Astrocyte of the cerebellum (primary cell): ENCODE measurements at regions not wholly inside any gene's neighbourhood (a gene's known extent, or its start where the extent isn't known, plus 50 kb on each side); places are given as distances from the start of the nearest gene placed in this dataset.

Experiments used
- DNase-seq: peaks from one replicate; pipeline ENCODE4 v3.0.0-alpha.2; 2011; ENCODE audit warnings: low read depth
- H3K4me3 ChIP-seq: 2 replicates; pipeline ENCODE4 v1.5.1; 2011; ENCODE audit warnings: mild to moderate bottlenecking, low read depth, low read length, moderate library complexity
- in situ Hi-C: cut with HindIII; loops from 2 replicates; pipeline ENCODE4 v1.10.0; 2017; ENCODE audit warnings: low sequenced_read_pairs
- TF ChIP-seq, protein P1 (sequence below): IDR thresholded peaks from 2 replicates; pipeline ENCODE4 v1.5.1; 2012; ENCODE audit warnings: low read length, low read depth, moderate library complexity, mild to moderate bottlenecking; ENCODE audit errors: missing control alignments

DNA sequence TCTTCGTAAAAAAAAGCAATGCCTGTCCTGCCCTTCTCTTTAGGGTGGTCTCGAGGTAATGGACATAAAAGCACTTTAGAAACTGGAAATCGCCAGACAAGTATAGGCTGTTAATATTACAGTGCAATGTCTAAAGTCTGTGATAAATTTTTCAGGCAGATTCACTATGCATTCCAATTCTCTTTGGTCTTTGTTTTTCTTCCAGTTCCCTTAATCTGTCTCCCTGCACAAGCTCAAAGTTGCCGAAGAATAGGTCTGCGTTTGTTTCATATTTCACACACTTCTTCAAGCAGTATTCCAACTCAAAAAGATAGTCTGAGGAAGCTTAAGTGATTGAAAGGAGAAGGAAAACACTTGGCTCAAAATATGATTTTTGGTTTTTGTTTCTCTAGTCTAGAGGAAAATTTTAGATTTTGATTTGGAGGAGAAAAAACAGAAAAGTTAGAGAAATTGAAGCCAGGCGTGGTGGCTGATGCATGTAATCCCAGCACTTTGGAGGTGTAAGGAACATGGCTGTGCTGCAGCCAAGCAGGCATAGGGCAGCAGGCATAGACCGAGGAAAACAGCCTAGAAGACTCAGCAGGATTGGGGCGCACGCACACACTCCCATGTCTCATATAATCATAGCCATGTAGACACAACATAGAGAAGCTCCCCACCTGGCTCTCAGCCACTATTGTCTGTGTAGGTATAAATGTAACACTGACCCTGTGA lies 96.2 kb upstream of the TMPO start:
- DNase-seq = no peak
- in situ Hi-C loops = no loop called here
- TF ChIP-seq, protein P1, sequence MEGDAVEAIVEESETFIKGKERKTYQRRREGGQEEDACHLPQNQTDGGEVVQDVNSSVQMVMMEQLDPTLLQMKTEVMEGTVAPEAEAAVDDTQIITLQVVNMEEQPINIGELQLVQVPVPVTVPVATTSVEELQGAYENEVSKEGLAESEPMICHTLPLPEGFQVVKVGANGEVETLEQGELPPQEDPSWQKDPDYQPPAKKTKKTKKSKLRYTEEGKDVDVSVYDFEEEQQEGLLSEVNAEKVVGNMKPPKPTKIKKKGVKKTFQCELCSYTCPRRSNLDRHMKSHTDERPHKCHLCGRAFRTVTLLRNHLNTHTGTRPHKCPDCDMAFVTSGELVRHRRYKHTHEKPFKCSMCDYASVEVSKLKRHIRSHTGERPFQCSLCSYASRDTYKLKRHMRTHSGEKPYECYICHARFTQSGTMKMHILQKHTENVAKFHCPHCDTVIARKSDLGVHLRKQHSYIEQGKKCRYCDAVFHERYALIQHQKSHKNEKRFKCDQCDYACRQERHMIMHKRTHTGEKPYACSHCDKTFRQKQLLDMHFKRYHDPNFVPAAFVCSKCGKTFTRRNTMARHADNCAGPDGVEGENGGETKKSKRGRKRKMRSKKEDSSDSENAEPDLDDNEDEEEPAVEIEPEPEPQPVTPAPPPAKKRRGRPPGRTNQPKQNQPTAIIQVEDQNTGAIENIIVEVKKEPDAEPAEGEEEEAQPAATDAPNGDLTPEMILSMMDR = no peak
- no peak overlapping the region for H3K4me3 ChIP-seq

DNA sequence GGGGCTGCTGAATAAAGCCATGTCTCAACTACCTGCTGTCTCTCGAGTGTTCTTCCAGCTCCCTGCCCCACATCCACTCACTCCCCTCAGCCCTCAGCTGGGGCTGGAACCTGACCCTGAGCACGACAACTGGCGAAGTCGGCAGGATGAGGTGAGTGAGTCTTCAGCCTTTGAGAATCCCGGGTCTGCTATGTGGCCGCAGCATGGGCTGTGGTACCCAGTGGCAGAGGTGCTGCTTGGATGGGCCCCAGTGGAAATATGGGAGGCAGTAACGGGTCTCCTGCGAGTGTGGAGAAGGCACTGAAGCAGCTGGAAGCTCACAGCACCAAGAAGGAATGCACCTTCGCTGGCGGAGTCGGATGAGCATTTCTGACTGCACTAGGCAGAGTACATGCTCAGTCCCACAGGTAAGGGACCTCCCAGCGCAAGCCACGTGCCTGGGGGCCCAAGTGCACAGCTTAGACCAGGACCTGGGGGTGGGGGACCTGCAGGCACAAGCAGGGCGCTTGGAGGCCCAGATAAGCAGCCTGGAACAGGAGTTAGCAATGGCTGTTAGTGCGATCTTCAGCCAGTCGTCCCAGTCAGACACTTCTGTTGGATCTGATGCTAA lies 95.5 kb upstream of the TMPO start:
- TF ChIP-seq, protein P1 = no peak
- in situ Hi-C loops = no loop called here
- H3K4me3 ChIP-seq = no peak overlapping the region
- no peak for DNase-seq

DNA sequence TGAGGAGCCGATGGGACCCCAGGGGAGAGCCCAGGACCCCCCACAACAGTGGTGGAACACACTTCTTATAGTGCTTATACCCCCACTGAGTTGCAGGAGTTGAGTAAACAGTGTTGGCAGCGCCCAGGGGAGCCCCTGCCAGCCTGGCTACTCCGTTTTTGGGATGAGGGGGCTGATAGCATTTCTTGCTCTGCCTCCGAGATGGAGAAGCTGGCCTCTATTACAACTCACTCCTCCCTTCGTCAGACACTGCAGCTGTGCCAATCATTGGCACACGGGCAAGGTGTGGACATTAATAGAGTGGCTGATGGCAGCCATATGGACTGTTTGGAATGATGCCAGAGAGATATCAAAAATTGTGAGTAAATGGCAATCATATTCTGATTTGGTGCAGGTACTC lies 94.9 kb upstream of the TMPO start:
- TF ChIP-seq, protein P1 = no peak
- no peak for DNase-seq
- in situ Hi-C loops = no loop called here
- H3K4me3 ChIP-seq = no peak overlapping the region

DNA sequence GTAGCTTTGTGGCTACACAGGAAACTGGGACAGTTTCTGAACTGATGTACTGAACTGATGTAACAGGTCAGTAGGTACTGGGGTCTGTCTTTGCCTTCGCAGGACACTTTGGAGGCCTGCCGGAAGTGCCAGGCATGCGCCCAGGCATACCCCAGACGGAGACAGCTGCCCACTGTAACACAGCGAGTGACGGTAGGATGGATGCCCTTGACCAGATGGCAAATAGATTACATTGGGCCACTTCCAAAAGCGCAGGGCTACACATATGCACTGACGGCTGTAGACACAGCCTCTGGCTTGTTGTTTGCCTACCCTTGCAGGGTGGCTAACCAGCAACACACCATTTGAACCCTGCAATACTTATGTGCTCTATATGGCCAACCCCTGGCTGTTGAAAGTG lies 94.1 kb upstream of the TMPO start:
- in situ Hi-C loops = no loop called here
- H3K4me3 ChIP-seq = no peak overlapping the region
- TF ChIP-seq, protein P1 = no peak
- no peak for DNase-seq

DNA sequence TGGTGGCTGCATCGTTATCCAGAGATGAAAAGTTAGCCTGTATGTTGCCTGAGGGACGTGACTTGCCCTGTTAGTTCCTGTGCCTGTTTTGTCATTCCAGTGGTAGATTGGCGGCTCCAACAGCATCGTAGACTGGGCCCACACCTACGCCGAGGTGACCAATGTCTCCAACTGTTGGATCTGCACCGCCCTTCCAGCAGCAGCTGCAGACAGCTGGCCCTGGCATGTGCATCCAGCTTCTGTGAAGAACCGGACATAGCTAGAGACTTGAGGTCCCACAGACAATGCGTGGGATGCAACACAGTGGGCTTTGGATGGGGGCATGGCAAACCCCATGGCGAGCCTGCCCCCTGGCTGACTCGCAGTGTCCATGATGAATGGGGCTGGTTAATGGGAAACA lies 93.0 kb upstream of the TMPO start:
- DNase-seq = no peak
- no peak overlapping the region for H3K4me3 ChIP-seq
- TF ChIP-seq, protein P1 = no peak
- in situ Hi-C loops = no loop called here

DNA sequence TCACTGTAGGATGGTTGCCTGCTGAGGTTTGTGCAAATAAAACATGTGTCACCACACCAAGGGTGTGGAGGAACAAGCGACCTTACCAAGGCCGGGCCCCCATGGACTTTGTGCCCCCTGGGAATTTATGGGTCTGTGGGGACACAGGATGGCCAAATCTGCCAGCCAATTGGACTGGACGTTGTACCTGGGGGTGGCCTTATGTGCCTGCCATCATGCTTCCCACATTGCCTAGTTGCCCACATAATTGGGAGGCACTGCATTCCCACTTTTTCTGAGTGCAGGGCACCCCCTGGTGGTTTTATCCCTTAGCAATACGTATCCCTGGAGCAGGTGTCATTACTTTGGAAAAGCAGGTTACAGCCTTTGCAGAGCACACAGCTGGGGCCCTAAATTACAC lies 92.6 kb upstream of the TMPO start:
- in situ Hi-C loops = no loop called here
- TF ChIP-seq, protein P1 = no peak
- no peak for DNase-seq
- H3K4me3 ChIP-seq = no peak overlapping the region
